NT2/D1 (cell line): ENCODE measurements at regions not wholly inside any gene's neighbourhood (a gene's known extent, or its start where the extent isn't known, plus 50 kb on each side); places are given as distances from the start of the nearest gene placed in this dataset.

Experiments
- DNase-seq: peaks from one replicate; pipeline ENCODE4 v3.0.0-alpha.2; 2011; ENCODE audit warnings: low read depth, low spot score
- H3K27me3 ChIP-seq: 2 replicates; pipeline ENCODE4 v1.6.0; 2011; ENCODE audit warnings: mild to moderate bottlenecking; ENCODE audit not compliant: insufficient read length, insufficient read depth
- H3K36me3 ChIP-seq: 2 replicates; pipeline ENCODE4 v1.6.1; 2011; ENCODE audit warnings: mild to moderate bottlenecking, low read length, mixed read lengths; ENCODE audit not compliant: insufficient read depth, insufficient read length
- H3K4me1 ChIP-seq: 2 replicates; pipeline ENCODE4 v1.5.1; 2011; ENCODE audit not compliant: insufficient read depth, insufficient read length
- H3K4me3 ChIP-seq: 2 replicates; pipeline ENCODE4 v1.5.1; 2011; ENCODE audit warnings: low read depth; ENCODE audit not compliant: insufficient read length
- H3K9ac ChIP-seq: 2 replicates; pipeline ENCODE4 v1.6.0; 2011; ENCODE audit warnings: low read depth; ENCODE audit not compliant: insufficient read length
- H3K9me3 ChIP-seq: 2 replicates; pipeline ENCODE4 v1.5.1; 2011; ENCODE audit warnings: mild to moderate bottlenecking, low read length; ENCODE audit not compliant: insufficient read depth
- SUZ12 ChIP-seq: IDR thresholded peaks from 2 replicates; pipeline ENCODE4 v1.6.1; 2011; ENCODE audit not compliant: insufficient read length, insufficient read depth; ENCODE audit errors: extremely low read depth
- YY1 ChIP-seq: IDR thresholded peaks from 2 replicates; pipeline ENCODE4 v1.6.1; 2011; ENCODE audit not compliant: insufficient read length, insufficient read depth
- ZNF274 ChIP-seq: IDR thresholded peaks from 2 replicates; pipeline ENCODE4 v1.6.1; 2011; ENCODE audit warnings: mild to moderate bottlenecking, low read depth, low read length

- H3K9me3 ChIP-seq = no peaks in the 10 kb centered on the region
- no peak for TF ChIP-seq SUZ12
- no peaks in the 10 kb centered on the region for H3K27me3 ChIP-seq
- no peak overlapping the region for H3K4me3 ChIP-seq
- no peak overlapping the region for H3K9ac ChIP-seq
- H3K36me3 ChIP-seq = no peaks in the 10 kb centered on the region
- H3K4me1 ChIP-seq = no peaks in the 10 kb centered on the region
- no peak for DNase-seq
These were observed 90.2 kb upstream of the TMEM18 start for GRCh38 chr2:767440-767839.

- no peak for DNase-seq
- H3K9me3 ChIP-seq = no peaks in the 10 kb centered on the region
- no peak overlapping the region for H3K9ac ChIP-seq
- no peak overlapping the region for H3K4me3 ChIP-seq
- TF ChIP-seq SUZ12 (no peak), ZNF274 (no peak), YY1 (no peak)
- H3K27me3 ChIP-seq = no peaks in the 10 kb centered on the region
- H3K36me3 ChIP-seq = no peaks in the 10 kb centered on the region
- no peaks in the 10 kb centered on the region for H3K4me1 ChIP-seq
These were observed 89.0 kb upstream of the TMEM18 start for GRCh38 chr2:766255-766654.

- TF ChIP-seq SUZ12 (no peak), ZNF274 (no peak), YY1 (no peak)
- no peaks in the 10 kb centered on the region for H3K27me3 ChIP-seq
These were observed 88.2 kb upstream of the TMEM18 start for GRCh38 chr2:765369-765768.

GRCh38 chr2:763766-764525, 86.7 kb upstream of the TMEM18 start:
- no peak for TF ChIP-seq SUZ12
- TF ChIP-seq ZNF274 = no peak
- no peak for TF ChIP-seq YY1
- no peaks in the 10 kb centered on the region for H3K36me3 ChIP-seq
- no peaks in the 10 kb centered on the region for H3K9me3 ChIP-seq
- no peaks in the 10 kb centered on the region for H3K27me3 ChIP-seq
- no peak overlapping the region for H3K9ac ChIP-seq
- no peak for DNase-seq
- no peak overlapping the region for H3K4me3 ChIP-seq
- H3K4me1 ChIP-seq = no peaks in the 10 kb centered on the region

More at GRCh38 chr2:765369-765768, 88.2 kb upstream of the TMEM18 start:
- DNase-seq = no peak
- H3K4me1 ChIP-seq = no peaks in the 10 kb centered on the region
- H3K36me3 ChIP-seq = no peaks in the 10 kb centered on the region
- H3K9me3 ChIP-seq = no peaks in the 10 kb centered on the region
- no peak overlapping the region for H3K9ac ChIP-seq
- no peak overlapping the region for H3K4me3 ChIP-seq

GRCh38 chr2:762646-763045, 85.4 kb upstream of the TMEM18 start:
- no peak for DNase-seq
- H3K9me3 ChIP-seq = no peaks in the 10 kb centered on the region
- H3K4me1 ChIP-seq = peaks cover 2% of the 10 kb centered on the region
- H3K9ac ChIP-seq = no peak overlapping the region
- no peaks in the 10 kb centered on the region for H3K27me3 ChIP-seq
- H3K36me3 ChIP-seq = no peaks in the 10 kb centered on the region
- TF ChIP-seq YY1 (no peak), SUZ12 (no peak), ZNF274 (no peak)
- H3K4me3 ChIP-seq = no peak overlapping the region

GRCh38 chr2:761384-761783, 84.2 kb upstream of the TMEM18 start:
- no peak for TF ChIP-seq SUZ12
- TF ChIP-seq ZNF274 = no peak
- no peak for TF ChIP-seq YY1
- no peaks in the 10 kb centered on the region for H3K9me3 ChIP-seq
- H3K27me3 ChIP-seq = no peaks in the 10 kb centered on the region
- H3K4me3 ChIP-seq = no peak overlapping the region
- no peaks in the 10 kb centered on the region for H3K36me3 ChIP-seq
- peaks cover 2% of the 10 kb centered on the region for H3K4me1 ChIP-seq
- no peak for DNase-seq
- H3K9ac ChIP-seq = no peak overlapping the region

- Histone ChIP-seq H3K36me3 (no peaks in the 10 kb centered on the region), H3K9me3 (no peaks in the 10 kb centered on the region), H3K27me3 (no peaks in the 10 kb centered on the region), H3K4me1 (peaks cover 2% of the 10 kb centered on the region), H3K9ac (no peak overlapping the region), H3K4me3 (no peak overlapping the region)
- no peak for TF ChIP-seq YY1
- no peak for TF ChIP-seq ZNF274
- TF ChIP-seq SUZ12 = no peak
- no peak for DNase-seq
These were observed 82.8 kb upstream of the TMEM18 start for GRCh38 chr2:760001-760400.
